GM23338 (cell line): ENCODE measurements at regions not wholly inside any gene's neighbourhood (a gene's known extent, or its start where the extent isn't known, plus 50 kb on each side); places are given as distances from the start of the nearest gene placed in this dataset.

ENCODE experiments used
- ATAC-seq: fragments of 200-7000 bp; cut with Tn5 transposase; 3 replicates; pipeline ENCODE4 v1.9.1; 2020
- DNase-seq: peaks from one replicate; pipeline ENCODE4 v3.0.0-alpha.2; 2015; ENCODE audit warnings: low spot score
- H2AFZ ChIP-seq: fragments of 200-600 bp; sonication (generic); 2 replicates; pipeline ENCODE4 v1.8.0; 2016; ENCODE audit warnings: antibody characterized with exemption, mild to moderate bottlenecking, moderate library complexity
- H3F3A ChIP-seq: fragments of 200-600 bp; sonication (generic); replicated peaks from 2 replicates; pipeline ENCODE4 v1.8.0; 2017; ENCODE audit warnings: antibody characterized with exemption, mixed run types, low read depth
- H3K27ac ChIP-seq: fragments of 200-600 bp; sonication (generic); 2 replicates; pipeline ENCODE4 v1.6.1; 2016; ENCODE audit warnings: low read depth
- H3K27me3 ChIP-seq: fragments of 200-600 bp; sonication (generic); 2 replicates; pipeline ENCODE4 v1.8.0; 2016; ENCODE audit warnings: mild to moderate bottlenecking, mixed run types, moderate library complexity; ENCODE audit not compliant: insufficient read depth
- H3K36me3 ChIP-seq: fragments of 200-600 bp; sonication (generic); 2 replicates; pipeline ENCODE4 v1.8.0; 2016; ENCODE audit warnings: mild to moderate bottlenecking; ENCODE audit not compliant: insufficient read depth
- H3K4me1 ChIP-seq: fragments of 200-600 bp; sonication (generic); 2 replicates; pipeline ENCODE4 v1.8.0; 2016; ENCODE audit warnings: mild to moderate bottlenecking, moderate library complexity; ENCODE audit not compliant: insufficient read depth
- H3K4me2 ChIP-seq: fragments of 200-600 bp; sonication (generic); 2 replicates; pipeline ENCODE4 v1.7.1; 2017; ENCODE audit warnings: mixed run types
- H3K4me3 ChIP-seq: fragments of 200-600 bp; sonication (generic); 2 replicates; pipeline ENCODE4 v1.6.1; 2016; ENCODE audit warnings: mixed run types
- H3K79me2 ChIP-seq: fragments of 200-600 bp; sonication (generic); replicated peaks from 2 replicates; pipeline ENCODE4 v1.8.0; 2017; ENCODE audit warnings: mild to moderate bottlenecking; ENCODE audit not compliant: insufficient read depth
- H3K9me2 ChIP-seq: fragments of 200-600 bp; sonication (generic); 2 replicates; pipeline ENCODE4 v1.8.0; 2017; ENCODE audit not compliant: insufficient read depth
- H4K20me1 ChIP-seq: fragments of 200-600 bp; sonication (generic); replicated peaks from 2 replicates; pipeline ENCODE4 v1.8.0; 2017; ENCODE audit warnings: mild to moderate bottlenecking; ENCODE audit not compliant: insufficient read depth
- H3K27ac Mint-ChIP-seq: 2 replicates; pipeline ENCODE4 v1.8.0; 2020; ENCODE audit warnings: inconsistent platforms, mild to moderate bottlenecking, moderate library complexity, mixed read lengths
- H3K27me3 Mint-ChIP-seq: 3 replicates; pipeline ENCODE4 v1.8.0; 2022; ENCODE audit warnings: low read depth, mild to moderate bottlenecking, moderate library complexity, mixed read lengths, inconsistent platforms; ENCODE audit not compliant: insufficient read depth, poor library complexity
- H3K36me3 Mint-ChIP-seq: 3 replicates; pipeline ENCODE4 v1.8.0; 2021; ENCODE audit warnings: low read depth, mild to moderate bottlenecking, inconsistent platforms, moderate library complexity, mixed read lengths
- H3K4me1 Mint-ChIP-seq: 3 replicates; pipeline ENCODE4 v1.8.0; 2020; ENCODE audit warnings: mild to moderate bottlenecking, inconsistent platforms, mixed read lengths
- H3K4me3 Mint-ChIP-seq: 3 replicates; pipeline ENCODE4 v1.8.0; 2021; ENCODE audit warnings: moderate library complexity, mild to moderate bottlenecking, inconsistent platforms, mixed read lengths
- H3K9me3 Mint-ChIP-seq: 3 replicates; pipeline ENCODE4 v1.8.0; 2020; ENCODE audit warnings: moderate library complexity, mild to moderate bottlenecking, inconsistent platforms, mixed read lengths
- CREB1 ChIP-seq: fragments of 250-450 bp; sonication (Bioruptor Pico); IDR thresholded peaks from 2 replicates; pipeline ENCODE4 v1.5.0; 2020; ENCODE audit warnings: low read depth, mild to moderate bottlenecking, moderate library complexity
- EZH2 ChIP-seq: fragments of 200-600 bp; sonication (generic); IDR thresholded peaks from one replicate; pipeline ENCODE4 v1.8.0; 2017; ENCODE audit warnings: antibody characterized with exemption, mild to moderate bottlenecking, low read depth; ENCODE audit not compliant: unreplicated experiment
- EZH2phosphoT487 ChIP-seq: fragments of 200-600 bp; sonication (generic); IDR thresholded peaks from one replicate; pipeline ENCODE4 v1.8.1; 2018; ENCODE audit warnings: antibody characterized with exemption; ENCODE audit not compliant: unreplicated experiment
- JUNB ChIP-seq: IDR thresholded peaks from one replicate; pipeline ENCODE4 v1.6.1; 2016; ENCODE audit warnings: antibody characterized with exemption; ENCODE audit not compliant: unreplicated experiment
- NANOG ChIP-seq: IDR thresholded peaks from 2 replicates; pipeline ENCODE4 v1.6.1; 2016; ENCODE audit warnings: antibody characterized with exemption, borderline replicate concordance
- POLR2AphosphoS5 ChIP-seq: IDR thresholded peaks from 2 replicates; pipeline ENCODE4 v1.6.1; 2016; ENCODE audit warnings: antibody characterized with exemption, low read depth
- REST ChIP-seq: IDR thresholded peaks from one replicate; pipeline ENCODE4 v1.6.1; 2018; ENCODE audit warnings: antibody characterized with exemption; ENCODE audit not compliant: unreplicated experiment
- STAT1 ChIP-seq: IDR thresholded peaks from one replicate; pipeline ENCODE4 v1.6.1; 2016; ENCODE audit warnings: antibody characterized with exemption; ENCODE audit not compliant: unreplicated experiment
- ZNF114 ChIP-seq: fragments of 250-450 bp; sonication (Bioruptor Pico); IDR thresholded peaks from 2 replicates; pipeline ENCODE4 v1.5.0; 2020; ENCODE audit warnings: mild to moderate bottlenecking, moderate library complexity
- ZNF331 ChIP-seq: fragments of 250-450 bp; sonication (Bioruptor Pico); IDR thresholded peaks from 2 replicates; pipeline ENCODE4 v1.5.0; 2020; ENCODE audit warnings: low read depth, mild to moderate bottlenecking, moderate library complexity
- TF ChIP-seq, protein P1 (sequence below): IDR thresholded peaks from 2 replicates; pipeline ENCODE4 v1.6.1; 2016; ENCODE audit warnings: antibody characterized with exemption
- TF ChIP-seq, protein P2 (sequence below), 2 experiments: fragments of 200-600 bp in 1 of 2; sonication (generic) in 1 of 2; conservative IDR thresholded peaks; 2 replicates each; pipeline versions ENCODE4 v1.5.1 to v1.6.1; 2016 to 2017; ENCODE audit warnings: antibody characterized with exemption in 2 of 2, low read depth in 2 of 2, mild to moderate bottlenecking in 2 of 2, moderate library complexity in 1 of 2
- TF ChIP-seq, protein P3 (sequence below): fragments of 250-450 bp; sonication (Bioruptor Pico); IDR thresholded peaks from 2 replicates; pipeline ENCODE4 v1.5.0; 2020; ENCODE audit warnings: mild to moderate bottlenecking, moderate library complexity

GRCh38 chr2:100747551-100747950, 72.4 kb upstream of the NPAS2 start:
- no peak overlapping the region for H3K27ac ChIP-seq

More at GRCh38 chr2:100747551-100747950, 72.4 kb upstream of the NPAS2 start:
- Mint-ChIP-seq H3K36me3 (no peaks in the 10 kb centered on the region), H3K4me1 (no peaks in the 10 kb centered on the region; the same call in 2 of the 3 replicates), H3K27ac (no peak overlapping the region), H3K4me3 (no peak overlapping the region), H3K27me3 (peaks cover 2% of the 10 kb centered on the region), H3K9me3 (no peaks in the 10 kb centered on the region; the same call in 2 of the 3 replicates)
- Histone ChIP-seq H3K36me3 (no peaks in the 10 kb centered on the region), H3K79me2 (no peaks in the 10 kb centered on the region), H3K4me3 (no peak overlapping the region), H2AFZ (peak overlapping the region; percentile 32; the same call in 1 of the 2 replicates), H3F3A (no peaks in the 10 kb centered on the region), H3K9me2 (no peaks in the 10 kb centered on the region; the same call in 1 of the 2 replicates), H4K20me1 (no peaks in the 10 kb centered on the region), H3K4me2 (no peak overlapping the region), H3K4me1 (no peaks in the 10 kb centered on the region), H3K27me3 (no peaks in the 10 kb centered on the region)
- ATAC-seq (no peak), DNase-seq (no peak)
- TF ChIP-seq POLR2AphosphoS5 (no peak), REST (no peak), STAT1 (no peak), EZH2phosphoT487 (no peak), CREB1 (CRISPR knock-in tag) (no peak), ZNF114 (CRISPR knock-in tag) (no peak), EZH2 (no peak), NANOG (no peak), ZNF331 (CRISPR knock-in tag) (no peak), JUNB (no peak)
- TF ChIP-seq, protein P1, sequence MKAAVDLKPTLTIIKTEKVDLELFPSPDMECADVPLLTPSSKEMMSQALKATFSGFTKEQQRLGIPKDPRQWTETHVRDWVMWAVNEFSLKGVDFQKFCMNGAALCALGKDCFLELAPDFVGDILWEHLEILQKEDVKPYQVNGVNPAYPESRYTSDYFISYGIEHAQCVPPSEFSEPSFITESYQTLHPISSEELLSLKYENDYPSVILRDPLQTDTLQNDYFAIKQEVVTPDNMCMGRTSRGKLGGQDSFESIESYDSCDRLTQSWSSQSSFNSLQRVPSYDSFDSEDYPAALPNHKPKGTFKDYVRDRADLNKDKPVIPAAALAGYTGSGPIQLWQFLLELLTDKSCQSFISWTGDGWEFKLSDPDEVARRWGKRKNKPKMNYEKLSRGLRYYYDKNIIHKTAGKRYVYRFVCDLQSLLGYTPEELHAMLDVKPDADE, result no peak
- TF ChIP-seq, protein P2, sequence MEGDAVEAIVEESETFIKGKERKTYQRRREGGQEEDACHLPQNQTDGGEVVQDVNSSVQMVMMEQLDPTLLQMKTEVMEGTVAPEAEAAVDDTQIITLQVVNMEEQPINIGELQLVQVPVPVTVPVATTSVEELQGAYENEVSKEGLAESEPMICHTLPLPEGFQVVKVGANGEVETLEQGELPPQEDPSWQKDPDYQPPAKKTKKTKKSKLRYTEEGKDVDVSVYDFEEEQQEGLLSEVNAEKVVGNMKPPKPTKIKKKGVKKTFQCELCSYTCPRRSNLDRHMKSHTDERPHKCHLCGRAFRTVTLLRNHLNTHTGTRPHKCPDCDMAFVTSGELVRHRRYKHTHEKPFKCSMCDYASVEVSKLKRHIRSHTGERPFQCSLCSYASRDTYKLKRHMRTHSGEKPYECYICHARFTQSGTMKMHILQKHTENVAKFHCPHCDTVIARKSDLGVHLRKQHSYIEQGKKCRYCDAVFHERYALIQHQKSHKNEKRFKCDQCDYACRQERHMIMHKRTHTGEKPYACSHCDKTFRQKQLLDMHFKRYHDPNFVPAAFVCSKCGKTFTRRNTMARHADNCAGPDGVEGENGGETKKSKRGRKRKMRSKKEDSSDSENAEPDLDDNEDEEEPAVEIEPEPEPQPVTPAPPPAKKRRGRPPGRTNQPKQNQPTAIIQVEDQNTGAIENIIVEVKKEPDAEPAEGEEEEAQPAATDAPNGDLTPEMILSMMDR (conservative IDR thresholded peaks at IDR 0.05; ENCODE audit: low read depth in 2 of 2), result no peak
- TF ChIP-seq, protein P3, sequence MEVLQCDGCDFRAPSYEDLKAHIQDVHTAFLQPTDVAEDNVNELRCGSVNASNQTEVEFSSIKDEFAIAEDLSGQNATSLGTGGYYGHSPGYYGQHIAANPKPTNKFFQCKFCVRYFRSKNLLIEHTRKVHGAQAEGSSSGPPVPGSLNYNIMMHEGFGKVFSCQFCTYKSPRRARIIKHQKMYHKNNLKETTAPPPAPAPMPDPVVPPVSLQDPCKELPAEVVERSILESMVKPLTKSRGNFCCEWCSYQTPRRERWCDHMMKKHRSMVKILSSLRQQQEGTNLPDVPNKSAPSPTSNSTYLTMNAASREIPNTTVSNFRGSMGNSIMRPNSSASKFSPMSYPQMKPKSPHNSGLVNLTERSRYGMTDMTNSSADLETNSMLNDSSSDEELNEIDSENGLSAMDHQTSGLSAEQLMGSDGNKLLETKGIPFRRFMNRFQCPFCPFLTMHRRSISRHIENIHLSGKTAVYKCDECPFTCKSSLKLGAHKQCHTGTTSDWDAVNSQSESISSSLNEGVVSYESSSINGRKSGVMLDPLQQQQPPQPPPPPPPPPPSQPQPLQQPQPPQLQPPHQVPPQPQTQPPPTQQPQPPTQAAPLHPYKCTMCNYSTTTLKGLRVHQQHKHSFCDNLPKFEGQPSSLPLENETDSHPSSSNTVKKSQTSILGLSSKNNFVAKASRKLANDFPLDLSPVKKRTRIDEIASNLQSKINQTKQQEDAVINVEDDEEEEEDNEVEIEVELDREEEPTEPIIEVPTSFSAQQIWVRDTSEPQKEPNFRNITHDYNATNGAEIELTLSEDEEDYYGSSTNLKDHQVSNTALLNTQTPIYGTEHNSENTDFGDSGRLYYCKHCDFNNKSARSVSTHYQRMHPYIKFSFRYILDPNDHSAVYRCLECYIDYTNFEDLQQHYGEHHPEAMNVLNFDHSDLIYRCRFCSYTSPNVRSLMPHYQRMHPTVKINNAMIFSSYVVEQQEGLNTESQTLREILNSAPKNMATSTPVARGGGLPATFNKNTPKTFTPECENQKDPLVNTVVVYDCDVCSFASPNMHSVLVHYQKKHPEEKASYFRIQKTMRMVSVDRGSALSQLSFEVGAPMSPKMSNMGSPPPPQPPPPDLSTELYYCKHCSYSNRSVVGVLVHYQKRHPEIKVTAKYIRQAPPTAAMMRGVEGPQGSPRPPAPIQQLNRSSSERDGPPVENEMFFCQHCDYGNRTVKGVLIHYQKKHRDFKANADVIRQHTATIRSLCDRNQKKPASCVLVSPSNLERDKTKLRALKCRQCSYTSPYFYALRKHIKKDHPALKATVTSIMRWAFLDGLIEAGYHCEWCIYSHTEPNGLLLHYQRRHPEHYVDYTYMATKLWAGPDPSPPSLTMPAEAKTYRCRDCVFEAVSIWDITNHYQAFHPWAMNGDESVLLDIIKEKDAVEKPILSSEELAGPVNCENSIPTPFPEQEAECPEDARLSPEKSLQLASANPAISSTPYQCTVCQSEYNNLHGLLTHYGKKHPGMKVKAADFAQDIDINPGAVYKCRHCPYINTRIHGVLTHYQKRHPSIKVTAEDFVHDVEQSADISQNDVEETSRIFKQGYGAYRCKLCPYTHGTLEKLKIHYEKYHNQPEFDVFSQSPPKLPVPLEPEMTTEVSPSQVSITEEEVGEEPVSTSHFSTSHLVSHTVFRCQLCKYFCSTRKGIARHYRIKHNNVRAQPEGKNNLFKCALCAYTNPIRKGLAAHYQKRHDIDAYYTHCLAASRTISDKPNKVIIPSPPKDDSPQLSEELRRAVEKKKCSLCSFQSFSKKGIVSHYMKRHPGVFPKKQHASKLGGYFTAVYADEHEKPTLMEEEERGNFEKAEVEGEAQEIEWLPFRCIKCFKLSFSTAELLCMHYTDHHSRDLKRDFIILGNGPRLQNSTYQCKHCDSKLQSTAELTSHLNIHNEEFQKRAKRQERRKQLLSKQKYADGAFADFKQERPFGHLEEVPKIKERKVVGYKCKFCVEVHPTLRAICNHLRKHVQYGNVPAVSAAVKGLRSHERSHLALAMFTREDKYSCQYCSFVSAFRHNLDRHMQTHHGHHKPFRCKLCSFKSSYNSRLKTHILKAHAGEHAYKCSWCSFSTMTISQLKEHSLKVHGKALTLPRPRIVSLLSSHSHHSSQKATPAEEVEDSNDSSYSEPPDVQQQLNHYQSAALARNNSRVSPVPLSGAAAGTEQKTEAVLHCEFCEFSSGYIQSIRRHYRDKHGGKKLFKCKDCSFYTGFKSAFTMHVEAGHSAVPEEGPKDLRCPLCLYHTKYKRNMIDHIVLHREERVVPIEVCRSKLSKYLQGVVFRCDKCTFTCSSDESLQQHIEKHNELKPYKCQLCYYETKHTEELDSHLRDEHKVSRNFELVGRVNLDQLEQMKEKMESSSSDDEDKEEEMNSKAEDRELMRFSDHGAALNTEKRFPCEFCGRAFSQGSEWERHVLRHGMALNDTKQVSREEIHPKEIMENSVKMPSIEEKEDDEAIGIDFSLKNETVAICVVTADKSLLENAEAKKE (CRISPR knock-in tag), result no peak
